Lower leg skin (tissue), 3 donors: ENCODE measurements at regions not wholly inside any gene's neighbourhood (a gene's known extent, or its start where the extent isn't known, plus 50 kb on each side); places are given as distances from the start of the nearest gene placed in this dataset.

Experiments used
- POLR2A ChIP-seq, 2 donors: fragments of 450-650 bp; IDR thresholded peaks; one replicate each; pipeline ENCODE4 v1.6.1; 2016 to 2017; ENCODE audit warnings: antibody characterized with exemption in 2 of 2, mild to moderate bottlenecking in 1 of 2, moderate library complexity in 1 of 2
- TF ChIP-seq, protein P1 (sequence below), 3 donors: fragments of 450-650 bp; IDR thresholded peaks; one replicate each; pipeline ENCODE4 v1.5.1; 2016; ENCODE audit warnings: antibody characterized with exemption in 3 of 3, mild to moderate bottlenecking in 3 of 3, moderate library complexity in 2 of 3

DNA sequence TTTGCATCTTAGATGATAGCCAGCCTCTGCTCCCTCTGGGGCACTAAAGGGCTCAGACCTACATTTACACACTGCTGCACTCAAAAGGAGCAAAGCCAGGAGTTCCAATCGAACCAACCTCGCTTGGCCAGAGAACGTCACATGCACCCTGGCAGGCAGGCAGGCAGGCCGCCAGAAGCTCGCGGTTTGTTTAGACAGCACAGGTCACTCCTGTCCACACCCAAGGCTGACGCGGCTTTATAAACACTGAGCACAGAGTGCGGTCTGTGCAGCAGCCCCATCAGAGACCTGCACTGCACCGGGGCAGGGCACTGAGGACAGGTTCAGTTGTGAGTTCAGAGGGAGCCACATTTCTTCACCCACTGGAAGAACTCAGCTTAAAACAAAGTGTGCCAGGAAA, 143.9 kb downstream of the BCOR start:
- TF ChIP-seq, protein P1, sequence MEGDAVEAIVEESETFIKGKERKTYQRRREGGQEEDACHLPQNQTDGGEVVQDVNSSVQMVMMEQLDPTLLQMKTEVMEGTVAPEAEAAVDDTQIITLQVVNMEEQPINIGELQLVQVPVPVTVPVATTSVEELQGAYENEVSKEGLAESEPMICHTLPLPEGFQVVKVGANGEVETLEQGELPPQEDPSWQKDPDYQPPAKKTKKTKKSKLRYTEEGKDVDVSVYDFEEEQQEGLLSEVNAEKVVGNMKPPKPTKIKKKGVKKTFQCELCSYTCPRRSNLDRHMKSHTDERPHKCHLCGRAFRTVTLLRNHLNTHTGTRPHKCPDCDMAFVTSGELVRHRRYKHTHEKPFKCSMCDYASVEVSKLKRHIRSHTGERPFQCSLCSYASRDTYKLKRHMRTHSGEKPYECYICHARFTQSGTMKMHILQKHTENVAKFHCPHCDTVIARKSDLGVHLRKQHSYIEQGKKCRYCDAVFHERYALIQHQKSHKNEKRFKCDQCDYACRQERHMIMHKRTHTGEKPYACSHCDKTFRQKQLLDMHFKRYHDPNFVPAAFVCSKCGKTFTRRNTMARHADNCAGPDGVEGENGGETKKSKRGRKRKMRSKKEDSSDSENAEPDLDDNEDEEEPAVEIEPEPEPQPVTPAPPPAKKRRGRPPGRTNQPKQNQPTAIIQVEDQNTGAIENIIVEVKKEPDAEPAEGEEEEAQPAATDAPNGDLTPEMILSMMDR (IDR thresholded peaks at IDR 0.05): no peak
- no peak for TF ChIP-seq POLR2A (IDR thresholded peaks at IDR 0.05)
